ENCODE measurements at regions not wholly inside any gene's neighbourhood (a gene's known extent, or its start where the extent isn't known, plus 50 kb on each side); places are given as distances from the start of the nearest gene placed in this dataset.

- DNase-seq: no peak
These were observed 50.1 kb upstream of the DHRS4 start for GRCh38 chr14:23903442-23903841.
